ENCODE measurements at regions not wholly inside any gene's neighbourhood (a gene's known extent, or its start where the extent isn't known, plus 50 kb on each side); places are given as distances from the start of the nearest gene placed in this dataset.

DNA sequence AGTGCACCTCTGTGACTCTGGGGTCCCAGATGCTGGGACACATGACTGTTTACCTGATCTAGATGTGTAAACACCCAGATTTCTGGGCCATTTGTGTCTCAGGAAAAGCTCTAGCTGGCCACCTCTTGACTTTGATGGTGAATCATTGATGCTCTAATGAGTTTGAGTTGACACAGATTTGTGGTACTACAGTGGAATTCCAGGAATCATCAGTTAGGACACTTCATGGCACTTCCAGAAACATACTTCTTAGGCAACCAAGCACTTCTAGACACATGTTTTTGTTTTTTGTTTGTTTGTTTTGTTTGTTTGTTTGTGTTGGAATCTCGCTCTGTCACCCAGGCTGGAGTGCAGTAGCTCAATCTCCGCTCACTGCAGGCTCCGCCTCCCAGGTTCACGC, 302.2 kb upstream of the ZMIZ1 start:
- no peaks in the 10 kb centered on the region for H3K4me1 Mint-ChIP-seq (ENCODE audit: unreplicated experiment)
- no peak overlapping the region for H3K27ac Mint-ChIP-seq (ENCODE audit: unreplicated experiment)
- DNase-seq (ENCODE audit: low spot score), result no peak
- no peak overlapping the region for H3K4me3 Mint-ChIP-seq (ENCODE audit: unreplicated experiment)
- H3K9me3 Mint-ChIP-seq (ENCODE audit: unreplicated experiment), result no peaks in the 10 kb centered on the region
- H3K27me3 Mint-ChIP-seq (ENCODE audit: unreplicated experiment), result peaks cover 1% of the 10 kb centered on the region
- H3K36me3 Mint-ChIP-seq (ENCODE audit: low read depth, unreplicated experiment), result peaks cover 4% of the 10 kb centered on the region
- TF ChIP-seq, protein P1, sequence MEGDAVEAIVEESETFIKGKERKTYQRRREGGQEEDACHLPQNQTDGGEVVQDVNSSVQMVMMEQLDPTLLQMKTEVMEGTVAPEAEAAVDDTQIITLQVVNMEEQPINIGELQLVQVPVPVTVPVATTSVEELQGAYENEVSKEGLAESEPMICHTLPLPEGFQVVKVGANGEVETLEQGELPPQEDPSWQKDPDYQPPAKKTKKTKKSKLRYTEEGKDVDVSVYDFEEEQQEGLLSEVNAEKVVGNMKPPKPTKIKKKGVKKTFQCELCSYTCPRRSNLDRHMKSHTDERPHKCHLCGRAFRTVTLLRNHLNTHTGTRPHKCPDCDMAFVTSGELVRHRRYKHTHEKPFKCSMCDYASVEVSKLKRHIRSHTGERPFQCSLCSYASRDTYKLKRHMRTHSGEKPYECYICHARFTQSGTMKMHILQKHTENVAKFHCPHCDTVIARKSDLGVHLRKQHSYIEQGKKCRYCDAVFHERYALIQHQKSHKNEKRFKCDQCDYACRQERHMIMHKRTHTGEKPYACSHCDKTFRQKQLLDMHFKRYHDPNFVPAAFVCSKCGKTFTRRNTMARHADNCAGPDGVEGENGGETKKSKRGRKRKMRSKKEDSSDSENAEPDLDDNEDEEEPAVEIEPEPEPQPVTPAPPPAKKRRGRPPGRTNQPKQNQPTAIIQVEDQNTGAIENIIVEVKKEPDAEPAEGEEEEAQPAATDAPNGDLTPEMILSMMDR (IDR thresholded peaks at IDR 0.05; ENCODE audit: unreplicated experiment), result no peak

DNA sequence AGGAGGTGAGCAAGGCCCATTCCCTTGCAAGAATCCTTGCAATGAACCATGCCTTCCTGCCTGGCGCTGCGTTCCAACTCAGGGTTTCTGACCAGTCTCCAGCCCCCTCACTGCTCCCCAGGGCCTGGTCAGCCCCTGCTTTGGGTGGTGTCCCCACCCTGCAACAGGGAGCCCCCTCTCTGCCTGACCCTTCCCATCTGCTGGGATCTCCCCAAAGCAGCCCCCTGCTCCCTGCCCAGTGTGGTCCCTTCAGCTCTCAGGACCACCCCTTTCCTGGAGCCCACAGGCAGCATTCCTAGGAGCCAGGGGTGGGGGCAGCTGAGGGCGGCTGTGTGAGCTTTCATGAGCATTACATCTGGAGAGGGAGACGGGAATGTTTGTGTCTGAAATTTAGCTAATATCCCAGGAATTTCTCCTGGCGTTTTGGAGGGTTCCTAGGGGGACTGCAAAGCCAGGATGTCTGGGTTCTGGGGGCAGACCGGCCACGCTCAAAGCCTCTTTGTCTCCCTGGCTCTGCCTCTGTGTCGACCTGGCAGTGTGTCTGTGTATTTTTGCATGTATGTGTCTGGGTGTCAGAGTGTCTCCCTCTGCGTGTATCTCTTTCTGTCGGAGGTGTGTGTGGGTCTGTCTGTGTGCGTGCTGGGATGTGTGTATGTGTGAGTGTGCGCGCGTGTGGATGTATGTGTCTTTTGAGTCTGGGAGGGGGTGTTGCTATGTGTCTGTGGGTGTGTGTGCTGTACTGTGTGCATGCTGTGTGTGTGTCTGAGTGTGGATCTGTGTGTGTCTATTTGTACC, 300.5 kb upstream of the ZMIZ1 start:
- no peaks in the 10 kb centered on the region for H3K4me1 Mint-ChIP-seq (ENCODE audit: unreplicated experiment)

DNA sequence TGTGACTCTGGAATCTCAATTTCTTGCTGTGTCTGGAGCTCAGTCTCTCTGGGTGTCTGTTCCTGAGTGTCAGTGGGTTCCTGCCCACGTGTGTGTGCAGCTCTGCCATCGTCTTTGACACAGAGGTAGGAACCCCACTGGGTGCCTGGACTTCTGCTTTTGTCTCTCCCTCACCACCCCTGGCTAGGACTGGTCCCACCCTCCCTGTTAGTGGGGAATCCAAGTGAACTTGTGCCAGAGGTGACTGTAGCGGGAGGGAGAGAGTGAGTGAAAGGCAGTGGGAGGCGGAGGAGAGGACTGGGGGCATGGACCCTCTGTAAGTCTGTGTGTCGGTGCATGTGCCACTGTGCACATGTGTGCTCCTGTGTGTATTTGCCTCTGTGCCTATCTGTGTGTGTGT, 299.9 kb upstream of the ZMIZ1 start:
- no peak overlapping the region for H3K27ac Mint-ChIP-seq (ENCODE audit: unreplicated experiment)
- TF ChIP-seq, protein P1 (IDR thresholded peaks at IDR 0.05; ENCODE audit: unreplicated experiment), result no peak
- peaks cover 4% of the 10 kb centered on the region for H3K36me3 Mint-ChIP-seq (ENCODE audit: low read depth, unreplicated experiment)
- H3K27me3 Mint-ChIP-seq (ENCODE audit: unreplicated experiment), result peaks cover 4% of the 10 kb centered on the region
- H3K9me3 Mint-ChIP-seq (ENCODE audit: unreplicated experiment), result no peaks in the 10 kb centered on the region
- H3K4me3 Mint-ChIP-seq (ENCODE audit: unreplicated experiment), result no peak overlapping the region
- DNase-seq (ENCODE audit: low spot score), result no peak
- H3K4me1 Mint-ChIP-seq (ENCODE audit: unreplicated experiment), result no peaks in the 10 kb centered on the region

More for the DNA sequence above, 300.5 kb upstream of the ZMIZ1 start:
- H3K9me3 Mint-ChIP-seq (ENCODE audit: unreplicated experiment), result no peaks in the 10 kb centered on the region
- H3K36me3 Mint-ChIP-seq (ENCODE audit: low read depth, unreplicated experiment), result peaks cover 4% of the 10 kb centered on the region
- H3K27me3 Mint-ChIP-seq (ENCODE audit: unreplicated experiment), result peaks cover 1% of the 10 kb centered on the region
- no peak overlapping the region for H3K4me3 Mint-ChIP-seq (ENCODE audit: unreplicated experiment)
- no peak overlapping the region for H3K27ac Mint-ChIP-seq (ENCODE audit: unreplicated experiment)
- TF ChIP-seq, protein P1 (IDR thresholded peaks at IDR 0.05; ENCODE audit: unreplicated experiment), result no peak
- no peak for DNase-seq (ENCODE audit: low spot score)

DNA sequence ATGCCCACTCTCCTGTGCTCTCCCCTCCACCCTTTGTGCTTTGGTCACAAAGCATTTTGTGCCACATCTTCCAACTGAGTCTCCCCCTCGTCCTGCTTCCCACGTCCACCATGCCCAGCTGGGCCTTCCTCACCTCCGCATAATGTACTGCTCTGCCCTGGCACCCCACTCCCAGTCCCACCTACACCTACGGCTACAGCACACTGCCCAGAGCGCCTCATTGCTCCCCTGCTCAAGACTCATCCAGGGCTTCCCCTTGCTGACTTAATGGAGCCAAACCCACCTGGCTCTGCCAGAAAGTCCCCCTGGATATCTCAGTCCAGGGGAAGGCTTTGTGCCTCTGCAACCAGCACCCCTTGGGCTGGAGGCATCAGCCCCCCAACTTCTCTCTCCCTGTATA, 299.2 kb upstream of the ZMIZ1 start:
- Mint-ChIP-seq H3K27me3 (ENCODE audit: unreplicated experiment) (peaks cover 5% of the 10 kb centered on the region), H3K4me3 (ENCODE audit: unreplicated experiment) (no peak overlapping the region), H3K27ac (ENCODE audit: unreplicated experiment) (no peak overlapping the region), H3K36me3 (ENCODE audit: low read depth, unreplicated experiment) (peaks cover 4% of the 10 kb centered on the region), H3K4me1 (ENCODE audit: unreplicated experiment) (no peaks in the 10 kb centered on the region), H3K9me3 (ENCODE audit: unreplicated experiment) (no peaks in the 10 kb centered on the region)
- TF ChIP-seq, protein P1 (IDR thresholded peaks at IDR 0.05; ENCODE audit: unreplicated experiment), result no peak
- DNase-seq (ENCODE audit: low spot score), result no peak
